OCI-LY7 (cell line): ENCODE measurements at regions not wholly inside any gene's neighbourhood (a gene's known extent, or its start where the extent isn't known, plus 50 kb on each side); places are given as distances from the start of the nearest gene placed in this dataset.

Experiments used
- EZH2phosphoT487 ChIP-seq: fragments of 200-600 bp; sonication (generic); IDR thresholded peaks from 2 replicates; pipeline ENCODE4 v1.6.1; 2018; ENCODE audit warnings: low read depth, borderline replicate concordance, mild to moderate bottlenecking, mixed run types, antibody characterized with exemption, low read length, moderate library complexity, mixed read lengths
- TF ChIP-seq, protein P1 (sequence below): fragments of 200-600 bp; sonication (generic); conservative IDR thresholded peaks from 2 replicates; pipeline ENCODE4 v1.5.1; 2014; ENCODE audit warnings: mild to moderate bottlenecking, antibody characterized with exemption, low read length, moderate library complexity, mixed read lengths

DNA sequence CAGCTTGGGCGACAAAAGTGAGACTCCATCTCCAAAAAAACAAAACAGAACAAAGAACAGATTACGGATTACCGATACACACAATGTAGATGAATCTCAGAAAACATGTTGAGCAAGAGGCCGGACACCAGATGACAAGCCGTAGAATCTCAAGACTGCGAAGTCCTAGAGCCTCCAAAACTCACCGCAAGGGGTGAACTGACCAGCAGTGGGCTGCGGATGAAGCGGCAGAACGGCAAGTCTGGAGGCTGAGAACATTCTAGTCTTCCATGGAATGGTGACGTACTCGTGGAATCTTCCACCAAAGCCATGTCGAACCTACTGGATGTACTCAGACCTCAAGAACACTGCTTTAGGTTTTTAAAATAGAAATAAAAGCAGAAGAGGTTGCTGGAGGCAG lies 198.8 kb downstream of the NDUFA10 start:
- TF ChIP-seq, protein P1, sequence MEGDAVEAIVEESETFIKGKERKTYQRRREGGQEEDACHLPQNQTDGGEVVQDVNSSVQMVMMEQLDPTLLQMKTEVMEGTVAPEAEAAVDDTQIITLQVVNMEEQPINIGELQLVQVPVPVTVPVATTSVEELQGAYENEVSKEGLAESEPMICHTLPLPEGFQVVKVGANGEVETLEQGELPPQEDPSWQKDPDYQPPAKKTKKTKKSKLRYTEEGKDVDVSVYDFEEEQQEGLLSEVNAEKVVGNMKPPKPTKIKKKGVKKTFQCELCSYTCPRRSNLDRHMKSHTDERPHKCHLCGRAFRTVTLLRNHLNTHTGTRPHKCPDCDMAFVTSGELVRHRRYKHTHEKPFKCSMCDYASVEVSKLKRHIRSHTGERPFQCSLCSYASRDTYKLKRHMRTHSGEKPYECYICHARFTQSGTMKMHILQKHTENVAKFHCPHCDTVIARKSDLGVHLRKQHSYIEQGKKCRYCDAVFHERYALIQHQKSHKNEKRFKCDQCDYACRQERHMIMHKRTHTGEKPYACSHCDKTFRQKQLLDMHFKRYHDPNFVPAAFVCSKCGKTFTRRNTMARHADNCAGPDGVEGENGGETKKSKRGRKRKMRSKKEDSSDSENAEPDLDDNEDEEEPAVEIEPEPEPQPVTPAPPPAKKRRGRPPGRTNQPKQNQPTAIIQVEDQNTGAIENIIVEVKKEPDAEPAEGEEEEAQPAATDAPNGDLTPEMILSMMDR, result no peak
- TF ChIP-seq EZH2phosphoT487, result no peak
